ENCODE measurements at regions not wholly inside any gene's neighbourhood (a gene's known extent, or its start where the extent isn't known, plus 50 kb on each side); places are given as distances from the start of the nearest gene placed in this dataset.

GRCh38 chr5:89440670-89441069, 557.7 kb upstream of the MEF2C start:
- Histone ChIP-seq H3F3A (ENCODE audit: insufficient read depth, low read length, poor library complexity, severe bottlenecking) (no peaks in the 10 kb centered on the region), H3K4me2 (ENCODE audit: low read length) (no peak overlapping the region), H3K4me3 (ENCODE audit: low read length) (no peak overlapping the region), H3K36me3 (ENCODE audit: insufficient read depth, low read length) (no peaks in the 10 kb centered on the region), H3K9ac (ENCODE audit: low read length) (no peak overlapping the region), H3K79me2 (replicated peaks; ENCODE audit: insufficient read depth, low read length) (no peaks in the 10 kb centered on the region), H3K27me3 (ENCODE audit: insufficient read depth, low read depth, low read length) (no peaks in the 10 kb centered on the region), H3K9me3 (ENCODE audit: low read length) (no peaks in the 10 kb centered on the region), H3K27ac (ENCODE audit: low read length) (no peak overlapping the region), H4K20me1 (ENCODE audit: insufficient read depth) (no peaks in the 10 kb centered on the region), H3K9me2 (ENCODE audit: insufficient read depth, low read length) (no peaks in the 10 kb centered on the region), H2AFZ (ENCODE audit: low read depth, low read length) (no peak overlapping the region)
- TF ChIP-seq POLR2AphosphoS5 (IDR thresholded peaks at IDR 0.05), result no peak
- no peak for TF ChIP-seq MXI1 (conservative IDR thresholded peaks at IDR 0.05; ENCODE audit: poor library complexity, severe bottlenecking)
- TF ChIP-seq CTCF (IDR thresholded peaks at IDR 0.05; ENCODE audit: poor library complexity, severe bottlenecking), result no peak
- TF ChIP-seq SMC3 (conservative IDR thresholded peaks at IDR 0.05; ENCODE audit: poor library complexity), result no peak
- TF ChIP-seq TAF1 (IDR thresholded peaks at IDR 0.05; ENCODE audit: low read depth), result no peak

GRCh38 chr5:89437450-89438435, 554.8 kb upstream of the MEF2C start:
- Histone ChIP-seq H3K9me2 (ENCODE audit: insufficient read depth, low read length) (no peaks in the 10 kb centered on the region), H3K9me3 (ENCODE audit: low read length) (no peaks in the 10 kb centered on the region), H3F3A (ENCODE audit: insufficient read depth, low read length, poor library complexity, severe bottlenecking) (no peaks in the 10 kb centered on the region), H4K20me1 (ENCODE audit: insufficient read depth) (no peaks in the 10 kb centered on the region), H3K36me3 (ENCODE audit: insufficient read depth, low read length) (no peaks in the 10 kb centered on the region), H3K27ac (ENCODE audit: low read length) (no peak overlapping the region), H3K27me3 (ENCODE audit: insufficient read depth, low read depth, low read length) (no peaks in the 10 kb centered on the region), H3K4me3 (ENCODE audit: low read length) (no peak overlapping the region), H3K9ac (ENCODE audit: low read length) (no peak overlapping the region), H3K79me2 (replicated peaks; ENCODE audit: insufficient read depth, low read length) (no peaks in the 10 kb centered on the region), H2AFZ (ENCODE audit: low read depth, low read length) (no peak overlapping the region), H3K4me2 (ENCODE audit: low read length) (no peak overlapping the region)
- TF ChIP-seq EZH2 (IDR thresholded peaks at IDR 0.05; ENCODE audit: borderline replicate concordance, insufficient read depth, low read length, poor library complexity, severe bottlenecking), result no peak
- TF ChIP-seq POLR2AphosphoS5 (IDR thresholded peaks at IDR 0.05), result no peak
- no peak for TF ChIP-seq SMC3 (conservative IDR thresholded peaks at IDR 0.05; ENCODE audit: poor library complexity)
- no peak for TF ChIP-seq TAF1 (IDR thresholded peaks at IDR 0.05; ENCODE audit: low read depth)
- TF ChIP-seq RAD21 (conservative IDR thresholded peaks at IDR 0.05), result no peak
- no peak for TF ChIP-seq REST (IDR thresholded peaks at IDR 0.05; ENCODE audit: borderline replicate concordance)
- TF ChIP-seq EP300 (conservative IDR thresholded peaks at IDR 0.05; ENCODE audit: poor library complexity, severe bottlenecking), result no peak
- TF ChIP-seq MXI1 (conservative IDR thresholded peaks at IDR 0.05; ENCODE audit: poor library complexity, severe bottlenecking), result no peak
- no peak for TF ChIP-seq CTCF (IDR thresholded peaks at IDR 0.05; ENCODE audit: poor library complexity, severe bottlenecking)

Measured in neural cell (in vitro differentiated cells).